Lower leg skin (tissue), 3 donors: ENCODE measurements at regions not wholly inside any gene's neighbourhood (a gene's known extent, or its start where the extent isn't known, plus 50 kb on each side); places are given as distances from the start of the nearest gene placed in this dataset.

Source experiments
- POLR2A ChIP-seq, 2 donors: fragments of 450-650 bp; IDR thresholded peaks; one replicate each; pipeline ENCODE4 v1.6.1; 2016 to 2017; ENCODE audit warnings: antibody characterized with exemption in 2 of 2, mild to moderate bottlenecking in 1 of 2, moderate library complexity in 1 of 2
- TF ChIP-seq, protein P1 (sequence below), 3 donors: fragments of 450-650 bp; IDR thresholded peaks; one replicate each; pipeline ENCODE4 v1.5.1; 2016; ENCODE audit warnings: antibody characterized with exemption in 3 of 3, mild to moderate bottlenecking in 3 of 3, moderate library complexity in 2 of 3

DNA sequence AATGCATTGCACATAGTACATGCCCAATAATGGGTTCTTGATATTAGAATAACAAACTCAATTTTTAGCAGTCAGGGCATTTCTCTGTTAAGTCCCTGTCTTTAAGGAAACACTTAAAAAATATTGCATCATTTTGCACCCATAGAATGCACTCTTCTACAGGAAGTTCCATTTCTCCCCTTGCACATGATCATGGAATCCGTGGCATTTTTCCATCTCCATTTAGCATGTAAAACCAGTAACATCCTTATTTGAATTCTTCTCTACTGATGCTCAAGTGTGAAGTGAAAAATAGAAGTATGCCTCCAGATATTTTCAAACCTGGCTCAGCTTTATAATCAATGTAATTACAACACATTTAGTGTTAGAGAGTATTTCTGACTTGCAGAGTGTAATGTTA, 192.8 kb downstream of the RWDD3 start:
- TF ChIP-seq, protein P1, sequence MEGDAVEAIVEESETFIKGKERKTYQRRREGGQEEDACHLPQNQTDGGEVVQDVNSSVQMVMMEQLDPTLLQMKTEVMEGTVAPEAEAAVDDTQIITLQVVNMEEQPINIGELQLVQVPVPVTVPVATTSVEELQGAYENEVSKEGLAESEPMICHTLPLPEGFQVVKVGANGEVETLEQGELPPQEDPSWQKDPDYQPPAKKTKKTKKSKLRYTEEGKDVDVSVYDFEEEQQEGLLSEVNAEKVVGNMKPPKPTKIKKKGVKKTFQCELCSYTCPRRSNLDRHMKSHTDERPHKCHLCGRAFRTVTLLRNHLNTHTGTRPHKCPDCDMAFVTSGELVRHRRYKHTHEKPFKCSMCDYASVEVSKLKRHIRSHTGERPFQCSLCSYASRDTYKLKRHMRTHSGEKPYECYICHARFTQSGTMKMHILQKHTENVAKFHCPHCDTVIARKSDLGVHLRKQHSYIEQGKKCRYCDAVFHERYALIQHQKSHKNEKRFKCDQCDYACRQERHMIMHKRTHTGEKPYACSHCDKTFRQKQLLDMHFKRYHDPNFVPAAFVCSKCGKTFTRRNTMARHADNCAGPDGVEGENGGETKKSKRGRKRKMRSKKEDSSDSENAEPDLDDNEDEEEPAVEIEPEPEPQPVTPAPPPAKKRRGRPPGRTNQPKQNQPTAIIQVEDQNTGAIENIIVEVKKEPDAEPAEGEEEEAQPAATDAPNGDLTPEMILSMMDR (IDR thresholded peaks at IDR 0.05): no peak
- TF ChIP-seq POLR2A (IDR thresholded peaks at IDR 0.05): no peak
